Transverse colon (tissue), 4 donors: ENCODE measurements at regions not wholly inside any gene's neighbourhood (a gene's known extent, or its start where the extent isn't known, plus 50 kb on each side); places are given as distances from the start of the nearest gene placed in this dataset.
A peak's percentile ranks its signal among the peaks of the same experiment; 100 is the strongest.

Experiments used
- DNase-seq: peaks from one replicate; pipeline ENCODE4 v3.0.0-alpha.2; 2019
- H3K27ac ChIP-seq, 4 donors: fragments of 200-600 bp; sonication (generic); 2 replicates each; pipeline ENCODE4 v1.5.1; 2016 to 2018; ENCODE audit warnings: inconsistent platforms in 4 of 4
- H3K27me3 ChIP-seq: fragments of 200-600 bp; sonication (generic); 2 replicates; pipeline ENCODE4 v1.5.1; 2017; ENCODE audit warnings: inconsistent platforms
- H3K36me3 ChIP-seq, 4 donors: fragments of 200-600 bp; sonication (generic); 2 replicates each; pipeline ENCODE4 v1.5.1; 2017 to 2019; ENCODE audit warnings: inconsistent platforms in 4 of 4
- H3K4me1 ChIP-seq, 4 donors: fragments of 200-600 bp; sonication (generic); 2 replicates each; pipeline ENCODE4 v1.5.1; 2017 to 2020; ENCODE audit warnings: inconsistent platforms in 4 of 4
- H3K4me3 ChIP-seq, 4 donors: fragments of 200-600 bp; sonication (generic); 1 replicate in 1 of 4; 2 replicates in 3 of 4; pipeline versions ENCODE4 v1.5.1 to v1.6.1; 2017 to 2019; ENCODE audit warnings: inconsistent platforms in 4 of 4
- H3K9me3 ChIP-seq, 2 donors: fragments of 200-600 bp; sonication (generic); 2 replicates each; pipeline ENCODE4 v1.5.1; 2017 to 2019; ENCODE audit warnings: inconsistent platforms in 2 of 2
- EP300 ChIP-seq: sonication (generic); formaldehyde crosslinking; IDR thresholded peaks from one replicate; pipeline ENCODE4 v1.6.1; 2017; ENCODE audit warnings: antibody characterized with exemption, low read depth
- POLR2A ChIP-seq: fragments of 450-650 bp; IDR thresholded peaks from one replicate; pipeline ENCODE4 v1.6.1; 2016; ENCODE audit warnings: antibody characterized with exemption, mild to moderate bottlenecking, moderate library complexity
- POLR2AphosphoS5 ChIP-seq, 3 donors: sonication (generic); formaldehyde crosslinking; IDR thresholded peaks; one replicate each; pipeline ENCODE4 v1.6.1; 2016; ENCODE audit warnings: antibody characterized with exemption in 3 of 3
- WGBS, 2 donors: methylation state at CpG; one replicate each; pipeline ENCODE4 v1.1.5; 2018; ENCODE audit warnings: low coverage in 1 of 2; 5-methylcytosine and 5-hydroxymethylcytosine counted together
- in situ Hi-C, 4 donors: fragments of 200-750 bp; cut with MboI; loops; one replicate each; pipeline versions ENCODE4 v1.15.0 to v1.15.1; 2017; ENCODE audit warnings: low sequenced_read_pairs in 3 of 4, low pct_ligation_motif_present in 1 of 4, low pct_unique_long_range_greater_than_20kb in 1 of 4
- intact Hi-C: fragments of 100-400 bp; cut with DNase I; formaldehyde crosslinking; loops from one replicate; pipeline ENCODE4 v1.15.1; 2023; ENCODE audit warnings: low total_unique reads
- TF ChIP-seq, protein P1 (sequence below), 5 experiments: fragments of 200-600 bp in 3 of 5; fragments of 450-650 bp in 2 of 5; sonication (generic) in 3 of 5; IDR thresholded peaks; 1 replicate in 2 of 5; 2 replicates in 3 of 5; pipeline ENCODE4 v1.5.1; 2016 to 2017; ENCODE audit warnings: antibody characterized with exemption in 5 of 5, inconsistent platforms in 3 of 5, mild to moderate bottlenecking in 2 of 5, moderate library complexity in 1 of 5

DNA sequence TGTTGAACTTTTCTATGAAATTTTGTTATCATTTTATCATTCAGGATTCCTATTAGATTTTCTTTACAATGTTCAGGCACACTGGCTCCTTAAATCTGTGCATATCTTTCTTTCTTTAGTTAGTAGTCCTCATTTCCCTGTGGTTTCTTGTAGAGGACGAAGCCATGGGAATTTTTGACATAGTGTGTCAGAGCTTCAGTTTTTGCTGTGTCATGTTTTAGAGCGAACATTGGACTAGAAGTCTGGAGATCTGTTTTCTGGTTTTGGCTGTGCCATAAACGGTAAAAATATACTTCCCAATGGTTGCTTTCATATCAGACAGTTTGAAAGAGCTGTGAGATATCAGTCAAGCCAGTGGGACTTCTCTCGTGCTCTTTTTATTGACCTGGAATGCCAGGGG lies 105.2 kb downstream of the CHCHD4 start:
- intact Hi-C loops, result no loop called here
- in situ Hi-C loops, result no loop called here
- TF ChIP-seq POLR2A (no peak), EP300 (no peak), POLR2AphosphoS5 (IDR thresholded peaks at IDR 0.05) (no peak)
- TF ChIP-seq, protein P1, sequence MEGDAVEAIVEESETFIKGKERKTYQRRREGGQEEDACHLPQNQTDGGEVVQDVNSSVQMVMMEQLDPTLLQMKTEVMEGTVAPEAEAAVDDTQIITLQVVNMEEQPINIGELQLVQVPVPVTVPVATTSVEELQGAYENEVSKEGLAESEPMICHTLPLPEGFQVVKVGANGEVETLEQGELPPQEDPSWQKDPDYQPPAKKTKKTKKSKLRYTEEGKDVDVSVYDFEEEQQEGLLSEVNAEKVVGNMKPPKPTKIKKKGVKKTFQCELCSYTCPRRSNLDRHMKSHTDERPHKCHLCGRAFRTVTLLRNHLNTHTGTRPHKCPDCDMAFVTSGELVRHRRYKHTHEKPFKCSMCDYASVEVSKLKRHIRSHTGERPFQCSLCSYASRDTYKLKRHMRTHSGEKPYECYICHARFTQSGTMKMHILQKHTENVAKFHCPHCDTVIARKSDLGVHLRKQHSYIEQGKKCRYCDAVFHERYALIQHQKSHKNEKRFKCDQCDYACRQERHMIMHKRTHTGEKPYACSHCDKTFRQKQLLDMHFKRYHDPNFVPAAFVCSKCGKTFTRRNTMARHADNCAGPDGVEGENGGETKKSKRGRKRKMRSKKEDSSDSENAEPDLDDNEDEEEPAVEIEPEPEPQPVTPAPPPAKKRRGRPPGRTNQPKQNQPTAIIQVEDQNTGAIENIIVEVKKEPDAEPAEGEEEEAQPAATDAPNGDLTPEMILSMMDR (IDR thresholded peaks at IDR 0.05), result no peak
- H3K9me3 ChIP-seq, result no peaks in the 10 kb centered on the region
- H3K4me1 ChIP-seq, result peaks cover 0 to 4% (median 0%) of the 10 kb centered on the region in 4 donors
- H3K27ac ChIP-seq, result no peak overlapping the region
- H3K4me3 ChIP-seq, result no peak overlapping the region
- DNase-seq, result no peak
- H3K36me3 ChIP-seq, result no peaks in the 10 kb centered on the region
- 70 to 87% methylated on average over 3 to 4 of the region's 4 CpGs for WGBS, 2 donors
- no peaks in the 10 kb centered on the region for H3K27me3 ChIP-seq

DNA sequence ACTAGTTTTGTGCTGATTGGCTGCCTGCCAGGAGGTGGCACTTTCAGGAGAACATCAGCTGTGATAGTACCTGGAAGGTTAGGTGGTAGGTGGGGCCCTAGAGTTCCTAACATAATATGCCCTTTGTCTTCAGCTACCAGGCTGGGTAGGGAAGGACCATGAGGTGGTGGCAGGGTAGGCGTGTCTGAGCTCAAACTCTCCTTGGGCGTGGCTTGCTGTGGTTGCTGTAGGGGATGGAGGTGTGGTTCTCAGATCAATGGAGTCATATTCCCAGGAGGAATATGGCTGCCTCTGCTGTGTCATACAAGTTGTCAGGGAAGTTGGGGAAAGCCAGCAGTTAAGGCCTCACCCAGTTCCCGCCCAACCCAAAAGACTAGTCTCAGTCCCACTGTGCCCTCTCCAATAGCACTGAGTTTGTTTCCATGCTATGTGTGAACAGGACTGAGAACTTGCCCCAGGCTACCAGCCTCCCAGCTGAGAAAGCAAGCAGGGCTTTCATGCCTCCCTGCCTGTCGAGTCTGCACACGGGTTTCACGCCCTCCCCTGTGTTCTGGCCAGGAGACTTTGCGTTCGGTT lies 107.7 kb downstream of the CHCHD4 start:
- H3K4me1 ChIP-seq, result peaks cover 0 to 4% (median 0%) of the 10 kb centered on the region in 4 donors
- peak; percentile 23 for DNase-seq
- 63 to 89% methylated on average over 3 to 8 of the region's 8 CpGs for WGBS, 2 donors
- H3K27ac ChIP-seq, result peak overlapping the region in 1 of 4 donors; percentile 11
- in situ Hi-C loops, result no loop called here
- H3K36me3 ChIP-seq, result no peaks in the 10 kb centered on the region
- no peak overlapping the region for H3K4me3 ChIP-seq
- H3K9me3 ChIP-seq, result peaks cover 0 to 4% of the 10 kb centered on the region in 2 donors
- TF ChIP-seq POLR2A (no peak), EP300 (no peak), POLR2AphosphoS5 (IDR thresholded peaks at IDR 0.05) (no peak)
- TF ChIP-seq, protein P1 (IDR thresholded peaks at IDR 0.05), result no peak
- H3K27me3 ChIP-seq, result no peaks in the 10 kb centered on the region
- intact Hi-C loops, result no loop called here

DNA sequence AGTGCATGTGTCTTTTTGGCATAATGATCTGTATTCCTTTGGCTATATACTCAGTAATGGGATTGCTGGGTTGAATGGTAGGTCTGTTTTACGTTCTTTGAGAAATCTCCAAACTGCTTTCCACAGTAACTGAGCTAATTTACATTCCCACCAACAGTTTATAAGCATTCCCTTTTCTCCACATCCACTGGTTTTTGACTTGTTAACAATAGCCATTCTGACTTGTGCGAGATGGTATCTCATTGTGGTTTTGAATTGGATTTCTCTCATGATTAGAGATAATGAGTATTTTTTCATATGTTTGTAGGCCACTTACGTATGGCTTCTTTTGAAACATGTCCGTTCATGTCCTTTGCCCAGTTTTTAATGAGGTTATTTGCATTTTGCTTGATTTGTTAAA lies 117.7 kb downstream of the CHCHD4 start:
- intact Hi-C loops (no loop called here), in situ Hi-C loops (no loop called here)
- no peaks in the 10 kb centered on the region for H3K27me3 ChIP-seq
- no peak overlapping the region for H3K27ac ChIP-seq
- no peaks in the 10 kb centered on the region for H3K36me3 ChIP-seq
- no peak overlapping the region for H3K4me3 ChIP-seq
- no peak for TF ChIP-seq POLR2A
- no peak for TF ChIP-seq POLR2AphosphoS5 (IDR thresholded peaks at IDR 0.05)
- TF ChIP-seq EP300, result no peak
- TF ChIP-seq, protein P1 (IDR thresholded peaks at IDR 0.05), result no peak
- WGBS, 2 donors, result 67 to 87% methylated on average over 4 of the region's 4 CpGs
- no peaks in the 10 kb centered on the region for H3K4me1 ChIP-seq
- no peaks in the 10 kb centered on the region for H3K9me3 ChIP-seq
- no peak for DNase-seq

DNA sequence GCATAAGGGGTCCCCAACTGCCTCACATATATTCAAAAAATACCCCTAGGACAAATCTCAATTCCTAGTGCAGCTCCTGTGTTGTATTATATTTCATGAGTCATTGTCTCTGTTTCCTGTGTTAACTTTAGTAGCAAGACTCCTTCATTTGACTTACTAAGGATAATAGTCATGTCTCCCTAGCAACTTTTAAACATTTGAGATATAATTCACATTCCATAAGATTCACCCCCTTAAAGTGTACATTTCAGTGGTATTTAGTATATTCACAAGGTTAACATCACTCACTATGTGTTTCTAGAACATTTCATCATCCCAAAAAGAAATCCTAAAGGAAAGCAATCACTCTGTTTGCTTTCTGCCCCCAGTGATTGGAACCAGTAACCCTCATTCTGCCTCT lies 121.3 kb upstream of the WNT7A start:
- TF ChIP-seq POLR2AphosphoS5 (IDR thresholded peaks at IDR 0.05), result no peak
- intact Hi-C loops, result no loop called here
- Histone ChIP-seq H3K4me1 (no peaks in the 10 kb centered on the region), H3K27me3 (no peaks in the 10 kb centered on the region), H3K27ac (no peak overlapping the region), H3K9me3 (no peaks in the 10 kb centered on the region), H3K36me3 (no peaks in the 10 kb centered on the region), H3K4me3 (no peak overlapping the region)
- DNase-seq, result no peak
- in situ Hi-C loops, result no loop called here

DNA sequence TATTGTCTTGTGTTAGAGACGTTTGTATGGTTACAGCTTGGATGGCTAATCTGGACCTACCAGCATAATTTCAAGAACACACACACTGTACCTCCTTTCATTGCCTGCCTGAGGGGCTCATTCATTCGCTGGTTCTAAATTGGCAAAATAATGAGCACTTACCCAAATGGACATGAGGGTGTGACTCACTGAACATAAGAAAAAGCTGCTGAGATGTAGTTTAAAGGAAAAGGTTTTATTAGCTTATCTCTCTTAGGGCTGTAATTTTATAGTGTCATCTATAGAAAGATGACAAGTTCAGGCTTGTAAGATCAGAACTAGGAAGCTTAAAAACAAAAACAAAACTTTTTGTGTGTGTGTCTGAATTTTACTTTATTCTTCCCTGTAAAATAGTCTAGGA lies 120.7 kb upstream of the WNT7A start:
- Histone ChIP-seq H3K4me1 (no peaks in the 10 kb centered on the region), H3K27ac (no peak overlapping the region), H3K36me3 (no peaks in the 10 kb centered on the region), H3K9me3 (no peaks in the 10 kb centered on the region), H3K27me3 (no peaks in the 10 kb centered on the region), H3K4me3 (no peak overlapping the region)
- TF ChIP-seq, protein P1 (IDR thresholded peaks at IDR 0.05), result no peak
- TF ChIP-seq POLR2AphosphoS5 (IDR thresholded peaks at IDR 0.05) (no peak), POLR2A (no peak), EP300 (no peak)
- WGBS, 2 donors, result 55 to 58% methylated on average over 2 of the region's 2 CpGs
- in situ Hi-C loops (no loop called here), intact Hi-C loops (no loop called here)
- no peak for DNase-seq
